ENCODE measurements at regions not wholly inside any gene's neighbourhood (a gene's known extent, or its start where the extent isn't known, plus 50 kb on each side); places are given as distances from the start of the nearest gene placed in this dataset.
"Not testable (repeated sequence)": the region's sequence is repeated elsewhere in the genome, so short reads cannot be mapped to it uniquely, and the experiment has no call there.

DNA sequence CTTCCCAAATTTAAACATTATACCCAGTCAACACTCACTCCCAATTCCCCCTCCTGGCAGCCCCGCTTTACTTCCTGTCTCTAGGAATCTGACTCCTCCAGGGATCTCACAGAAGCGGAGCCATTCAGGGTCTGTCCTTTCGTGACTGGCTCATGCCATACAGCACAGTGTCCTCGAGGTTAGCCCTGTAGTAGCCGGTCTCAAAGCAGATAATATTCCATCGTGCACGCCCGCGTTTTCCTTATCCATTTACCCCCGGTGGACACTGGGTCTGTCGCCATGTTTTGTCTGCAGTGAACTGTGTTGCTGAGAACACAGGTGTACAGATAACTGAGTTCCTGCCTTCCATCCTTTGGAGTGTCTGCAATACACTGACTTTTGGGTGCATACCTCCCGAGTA lies 95.3 kb downstream of the TTLL2 start:
- Mint-ChIP-seq H3K4me1 (no peaks in the 10 kb centered on the region), H3K27me3 (peaks cover 9% of the 10 kb centered on the region), H3K27ac (no peak overlapping the region), H3K9me3 (no peaks in the 10 kb centered on the region), H3K36me3 (ENCODE audit: low read depth) (no peaks in the 10 kb centered on the region), H3K4me3 (no peak overlapping the region)
- CTCF ChIA-PET: no interaction called here
- ATAC-seq (ENCODE audit: low read depth) (no peak), DNase-seq (no peak)
- TF ChIP-seq CTCF (IDR thresholded peaks at IDR 0.05): no peak
- POLR2A ChIA-PET: no interaction called here
- intact Hi-C loops (cut with micrococcal nuclease): no loop called here

- no peak for TF ChIP-seq CTCF (IDR thresholded peaks at IDR 0.05)
- DNase-seq (no peak), ATAC-seq (ENCODE audit: low read depth) (no peak)
- no peaks in the 10 kb centered on the region for H3K36me3 Mint-ChIP-seq (ENCODE audit: low read depth)
- peaks cover 9% of the 10 kb centered on the region for H3K27me3 Mint-ChIP-seq
- POLR2A ChIA-PET: no interaction called here
- H3K4me1 Mint-ChIP-seq: no peaks in the 10 kb centered on the region
- intact Hi-C loops (cut with micrococcal nuclease): no loop called here
- H3K27ac Mint-ChIP-seq: no peak overlapping the region
- no peaks in the 10 kb centered on the region for H3K9me3 Mint-ChIP-seq
- H3K4me3 Mint-ChIP-seq: no peak overlapping the region
- CTCF ChIA-PET: no interaction called here
Observed at GRCh38 chr6:167420858-167421766, 96.2 kb downstream of the TTLL2 start.

- intact Hi-C loops (cut with micrococcal nuclease); H3K9me3 Mint-ChIP-seq; DNase-seq; POLR2A ChIA-PET; H3K27ac Mint-ChIP-seq; H3K4me1 Mint-ChIP-seq; ATAC-seq (ENCODE audit: low read depth); H3K4me3 Mint-ChIP-seq; H3K36me3 Mint-ChIP-seq (ENCODE audit: low read depth); CTCF ChIA-PET: not testable (repeated sequence)
- H3K27me3 Mint-ChIP-seq: peaks cover 11% of the 10 kb centered on the region
Observed at GRCh38 chr6:167421944-167422343, 97.1 kb downstream of the TTLL2 start.

DNA sequence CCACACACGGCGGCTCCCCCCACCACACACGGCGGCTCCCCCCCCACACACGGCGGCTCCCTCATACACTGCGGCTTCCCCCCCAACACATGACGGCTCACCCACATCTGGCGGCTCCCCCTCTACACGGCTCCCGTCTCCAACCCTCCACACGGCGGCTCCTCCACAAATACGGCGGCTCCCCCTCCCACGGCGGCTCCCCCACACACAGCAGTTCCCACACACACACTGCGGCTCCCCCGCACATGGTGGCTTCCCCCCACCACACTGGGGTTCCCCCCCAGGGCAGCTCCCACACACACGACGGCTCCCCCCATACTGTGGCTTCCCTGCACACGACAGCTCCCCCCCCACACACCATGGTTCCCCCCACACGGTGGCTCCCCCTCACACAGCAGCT lies 98.0 kb downstream of the TTLL2 start:
- H3K4me1 Mint-ChIP-seq: no peaks in the 10 kb centered on the region
- H3K4me3 Mint-ChIP-seq: no peak overlapping the region
- CTCF ChIA-PET: no interaction called here
- ATAC-seq (ENCODE audit: low read depth) (no peak), DNase-seq (no peak)
- no peak for TF ChIP-seq CTCF (IDR thresholded peaks at IDR 0.05)
- intact Hi-C loops (cut with micrococcal nuclease): no loop called here
- no peaks in the 10 kb centered on the region for H3K36me3 Mint-ChIP-seq (ENCODE audit: low read depth)
- H3K27ac Mint-ChIP-seq: no peak overlapping the region
- POLR2A ChIA-PET: no interaction called here
- no peaks in the 10 kb centered on the region for H3K9me3 Mint-ChIP-seq
- peaks cover 6% of the 10 kb centered on the region for H3K27me3 Mint-ChIP-seq

DNA sequence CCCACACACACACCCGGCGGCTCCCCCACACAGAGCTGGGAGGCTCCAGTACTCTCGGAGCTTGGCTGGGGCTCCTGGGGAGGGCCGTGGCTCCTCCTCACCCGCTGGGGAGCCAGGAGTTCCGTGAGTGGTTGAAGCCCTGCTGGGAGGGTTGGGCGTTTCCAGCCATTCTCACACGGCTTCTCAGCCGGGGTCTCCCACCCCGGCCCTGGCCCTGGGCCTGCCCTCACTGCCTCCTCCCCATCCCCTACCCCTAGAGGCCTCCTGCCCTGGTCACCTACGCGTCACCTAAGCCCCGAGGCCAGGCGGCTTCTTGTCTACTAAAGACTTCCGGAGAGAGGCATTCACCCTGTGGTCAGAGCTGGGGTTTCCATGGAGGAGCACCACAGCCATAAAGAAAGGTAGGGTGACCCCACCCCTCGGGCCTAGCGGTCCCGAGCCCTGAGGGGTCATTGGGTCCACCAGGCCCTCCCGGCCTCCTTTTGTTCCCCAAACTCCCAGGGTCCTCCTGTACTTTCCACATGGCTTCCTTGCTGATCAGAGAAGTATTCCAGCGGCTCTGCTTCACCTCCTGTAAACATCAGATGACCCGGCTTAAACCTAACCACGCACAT lies 99.3 kb downstream of the TTLL2 start:
- H3K36me3 Mint-ChIP-seq (ENCODE audit: low read depth): no peaks in the 10 kb centered on the region
- ATAC-seq (ENCODE audit: low read depth) (no peak), DNase-seq (no peak)
- H3K9me3 Mint-ChIP-seq: no peaks in the 10 kb centered on the region
- H3K27ac Mint-ChIP-seq: no peak overlapping the region
- intact Hi-C loops (cut with micrococcal nuclease): no loop called here
- POLR2A ChIA-PET: no interaction called here
- no peaks in the 10 kb centered on the region for H3K4me1 Mint-ChIP-seq
- no peak for TF ChIP-seq CTCF (IDR thresholded peaks at IDR 0.05)
- H3K27me3 Mint-ChIP-seq: peaks cover 17% of the 10 kb centered on the region
- no peak overlapping the region for H3K4me3 Mint-ChIP-seq
- CTCF ChIA-PET: no interaction called here

Measured in activated B cell treated with CpG ODN at 0.5 μM for 24 hours (primary cell).